OCI-LY7 (cell line): ENCODE measurements at regions not wholly inside any gene's neighbourhood (a gene's known extent, or its start where the extent isn't known, plus 50 kb on each side); places are given as distances from the start of the nearest gene placed in this dataset.

Experiments
- BruUV-seq: library from RNA; stranded (reverse); fragments of 400-500 nt; replicated peaks from 2 replicates; lab custom pipeline; 2021; lab: Mats Ljungman, UMichigan
- CTCF ChIA-PET: fragments of 300-600 bp; sonication (Branson Sonifier 250); formaldehyde crosslinking; loops from one replicate; lab custom pipeline; 2022; ENCODE audit warnings: antibody characterized with exemption; ENCODE audit not compliant: unreplicated experiment; lab: Charles Lee
- POLR2A ChIA-PET: fragments of 300-600 bp; sonication (Branson Sonifier 250); formaldehyde crosslinking; loops from one replicate; lab custom pipeline; 2022; ENCODE audit warnings: antibody characterized with exemption; lab: Charles Lee
- DNase-seq: peaks from one replicate; pipeline ENCODE4 v3.0.0-alpha.2; 2015; ENCODE audit warnings: low spot score
- H2AFZ ChIP-seq: fragments of 200-600 bp; sonication (generic), shearing (Covaris generic); 2 replicates; pipeline ENCODE4 v1.6.1; 2014; ENCODE audit warnings: mild to moderate bottlenecking, antibody characterized with exemption, low read length, moderate library complexity
- H3K27ac ChIP-seq: fragments of 200-600 bp; sonication (generic); 2 replicates; pipeline ENCODE4 v1.5.1; 2014; ENCODE audit warnings: mixed run types, low read depth, mild to moderate bottlenecking, moderate library complexity, low read length, inconsistent platforms; ENCODE audit not compliant: poor library complexity, severe bottlenecking
- H3K36me3 ChIP-seq: fragments of 200-600 bp; sonication (generic); 2 replicates; pipeline ENCODE4 v1.6.1; 2014; ENCODE audit warnings: mild to moderate bottlenecking, antibody characterized with exemption, low read length, moderate library complexity, mixed read lengths; ENCODE audit not compliant: insufficient read depth
- H3K4me1 ChIP-seq: fragments of 200-600 bp; sonication (generic); 2 replicates; pipeline ENCODE4 v1.5.1; 2014; ENCODE audit warnings: mild to moderate bottlenecking, low read length; ENCODE audit not compliant: insufficient read depth, poor library complexity, severe bottlenecking
- H3K4me2 ChIP-seq: fragments of 200-600 bp; sonication (generic); 2 replicates; pipeline ENCODE4 v1.6.1; 2014; ENCODE audit warnings: mild to moderate bottlenecking, low read length
- H3K4me3 ChIP-seq: fragments of 200-600 bp; sonication (generic); 2 replicates; pipeline ENCODE4 v1.5.1; 2014; ENCODE audit warnings: mild to moderate bottlenecking, low read depth, low read length; ENCODE audit not compliant: poor library complexity, severe bottlenecking
- H3K79me2 ChIP-seq: fragments of 200-600 bp; sonication (generic); 2 replicates; pipeline ENCODE4 v1.6.1; 2016; ENCODE audit warnings: low read depth, mild to moderate bottlenecking, low read length, moderate library complexity, mixed read lengths; ENCODE audit not compliant: insufficient read depth
- H3K9me2 ChIP-seq: fragments of 200-600 bp; sonication (generic); 2 replicates; pipeline ENCODE4 v1.6.1; 2016; ENCODE audit warnings: mild to moderate bottlenecking, low read length, mixed read lengths; ENCODE audit not compliant: insufficient read depth
- H3K9me3 ChIP-seq: fragments of 200-600 bp; sonication (generic); 2 replicates; pipeline ENCODE4 v1.6.1; 2014; ENCODE audit warnings: mild to moderate bottlenecking, mixed run types, low read length, mixed read lengths
- H4K20me1 ChIP-seq: fragments of 200-600 bp; sonication (generic); 2 replicates; pipeline ENCODE4 v1.6.1; 2014; ENCODE audit warnings: mild to moderate bottlenecking, antibody characterized with exemption, low read length, moderate library complexity, mixed read lengths; ENCODE audit not compliant: insufficient read depth
- CTCF ChIP-seq: fragments of 200-600 bp; sonication (generic); conservative IDR thresholded peaks from 2 replicates; pipeline ENCODE4 v1.5.1; 2014; ENCODE audit warnings: mild to moderate bottlenecking, antibody characterized with exemption, low read length, moderate library complexity, mixed read lengths
- EZH2phosphoT487 ChIP-seq: fragments of 200-600 bp; sonication (generic); IDR thresholded peaks from 2 replicates; pipeline ENCODE4 v1.6.1; 2018; ENCODE audit warnings: low read depth, borderline replicate concordance, mild to moderate bottlenecking, mixed run types, antibody characterized with exemption, low read length, moderate library complexity, mixed read lengths
- intact Hi-C: fragments of 100-400 bp; cut with micrococcal nuclease; formaldehyde crosslinking; loops from one replicate; pipeline ENCODE4 v1.10.0; 2022; ENCODE audit not compliant: unreplicated experiment

DNA sequence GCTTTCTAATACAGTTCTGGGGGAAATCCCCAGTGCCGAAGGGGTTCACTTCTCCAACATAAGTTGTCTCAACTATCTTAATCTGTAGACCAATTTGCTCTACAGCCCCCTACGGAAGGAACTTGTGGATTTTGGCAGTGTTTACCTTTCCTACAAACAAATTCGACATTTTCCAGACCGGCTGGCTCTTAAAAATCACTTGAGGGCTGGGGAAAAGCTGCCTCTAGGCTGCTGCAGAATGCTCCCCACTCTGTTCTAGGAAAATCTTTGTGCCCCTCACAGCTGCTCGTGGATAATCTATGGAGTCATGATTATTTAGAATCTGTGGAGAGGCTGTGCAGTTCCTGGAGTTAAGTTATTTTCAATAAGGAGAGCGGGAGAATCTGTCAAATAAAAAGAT is 474.6 kb upstream of the FZD8 start:
- DNase-seq: no peak
- H3K79me2 ChIP-seq: no peaks in the 10 kb centered on the region
- H3K9me2 ChIP-seq: no peaks in the 10 kb centered on the region
- no TSS peak for BruUV-seq
- ChIA-PET POLR2A (no interaction called here), CTCF (no interaction called here)
- H3K4me2 ChIP-seq: no peak overlapping the region
- no peak overlapping the region for H3K4me3 ChIP-seq
- no peaks in the 10 kb centered on the region for H3K36me3 ChIP-seq
- no peaks in the 10 kb centered on the region for H4K20me1 ChIP-seq
- TF ChIP-seq EZH2phosphoT487: no peak
- no peak for TF ChIP-seq CTCF
- H3K27ac ChIP-seq: no peak overlapping the region
- H3K9me3 ChIP-seq: no peaks in the 10 kb centered on the region
- H2AFZ ChIP-seq: no peak overlapping the region
- no peaks in the 10 kb centered on the region for H3K4me1 ChIP-seq
- intact Hi-C loops: no loop called here

DNA sequence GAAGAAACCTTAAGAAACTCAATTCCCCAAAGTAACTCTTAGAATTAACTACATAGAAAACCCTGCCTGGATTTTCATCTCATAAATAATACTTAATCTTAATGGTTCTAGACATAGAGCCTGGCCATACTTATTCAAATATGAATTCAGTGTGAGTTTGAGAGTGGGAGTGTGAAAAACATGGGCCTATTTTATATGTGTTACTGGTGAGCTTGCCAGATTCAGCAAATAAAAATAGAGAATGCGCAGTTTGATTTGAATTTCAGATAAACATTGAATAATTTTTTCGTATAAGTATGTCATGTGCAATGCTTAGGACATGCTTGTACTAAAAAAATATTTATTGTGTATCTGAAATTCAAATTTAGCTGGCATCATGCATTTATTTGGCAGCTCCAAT is 473.9 kb upstream of the FZD8 start:
- Histone ChIP-seq H3K4me3 (no peak overlapping the region), H3K4me2 (no peak overlapping the region), H3K9me3 (no peaks in the 10 kb centered on the region), H3K36me3 (no peaks in the 10 kb centered on the region), H2AFZ (no peak overlapping the region), H3K9me2 (no peaks in the 10 kb centered on the region), H3K79me2 (no peaks in the 10 kb centered on the region), H3K27ac (no peak overlapping the region), H3K4me1 (no peaks in the 10 kb centered on the region), H4K20me1 (no peaks in the 10 kb centered on the region)
- no peak for DNase-seq
- ChIA-PET CTCF (no interaction called here), POLR2A (no interaction called here)
- TF ChIP-seq CTCF: no peak
- TF ChIP-seq EZH2phosphoT487: no peak
- intact Hi-C loops: no loop called here
- BruUV-seq: no TSS peak

- no peak overlapping the region for H2AFZ ChIP-seq
- no peak overlapping the region for H3K27ac ChIP-seq
- BruUV-seq: no TSS peak
- H3K79me2 ChIP-seq: no peaks in the 10 kb centered on the region
- no peaks in the 10 kb centered on the region for H3K36me3 ChIP-seq
- intact Hi-C loops: no loop called here
- H3K4me2 ChIP-seq: no peak overlapping the region
- no peak for DNase-seq
- POLR2A ChIA-PET: no interaction called here
- H3K4me3 ChIP-seq: no peak overlapping the region
- H3K4me1 ChIP-seq: no peaks in the 10 kb centered on the region
- H3K9me2 ChIP-seq: no peaks in the 10 kb centered on the region
- H3K9me3 ChIP-seq: no peaks in the 10 kb centered on the region
- TF ChIP-seq CTCF (no peak), EZH2phosphoT487 (no peak)
- no peaks in the 10 kb centered on the region for H4K20me1 ChIP-seq
- CTCF ChIA-PET: no interaction called here
Observed at GRCh38 chr10:36115364-36115763, 473.3 kb upstream of the FZD8 start.
